HG02840 (cell line): ENCODE measurements at regions not wholly inside any gene's neighbourhood (a gene's known extent, or its start where the extent isn't known, plus 50 kb on each side); places are given as distances from the start of the nearest gene placed in this dataset.

Experiments used
- ATAC-seq: cut with Tn5 transposase; IDR thresholded peaks from one replicate; pipeline ENCODE4 v1.9.1; 2021; ENCODE audit warnings: mild to moderate bottlenecking, moderate library complexity, moderate number of reproducible peaks; ENCODE audit not compliant: unreplicated experiment, low FRiP score

DNA sequence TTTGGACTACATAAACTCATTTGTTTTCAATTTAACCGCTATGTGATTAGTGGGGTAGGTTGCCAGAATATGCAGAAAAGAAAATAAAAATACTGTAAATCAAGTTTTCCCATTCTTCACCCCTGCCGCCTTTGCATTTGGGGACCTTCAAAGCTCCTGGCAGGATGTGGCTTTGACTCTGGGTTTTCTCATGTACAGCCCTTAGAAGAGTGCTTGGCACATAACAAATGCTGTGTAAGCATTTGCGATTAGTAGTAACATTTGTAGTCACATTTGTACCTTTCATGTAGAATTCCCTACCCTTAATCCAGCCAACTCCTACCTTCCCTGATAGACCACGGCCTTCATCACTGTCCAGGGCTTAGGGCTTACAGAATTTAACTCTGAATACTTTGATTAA, 262.6 kb downstream of the MREG start:
- no peak for ATAC-seq

DNA sequence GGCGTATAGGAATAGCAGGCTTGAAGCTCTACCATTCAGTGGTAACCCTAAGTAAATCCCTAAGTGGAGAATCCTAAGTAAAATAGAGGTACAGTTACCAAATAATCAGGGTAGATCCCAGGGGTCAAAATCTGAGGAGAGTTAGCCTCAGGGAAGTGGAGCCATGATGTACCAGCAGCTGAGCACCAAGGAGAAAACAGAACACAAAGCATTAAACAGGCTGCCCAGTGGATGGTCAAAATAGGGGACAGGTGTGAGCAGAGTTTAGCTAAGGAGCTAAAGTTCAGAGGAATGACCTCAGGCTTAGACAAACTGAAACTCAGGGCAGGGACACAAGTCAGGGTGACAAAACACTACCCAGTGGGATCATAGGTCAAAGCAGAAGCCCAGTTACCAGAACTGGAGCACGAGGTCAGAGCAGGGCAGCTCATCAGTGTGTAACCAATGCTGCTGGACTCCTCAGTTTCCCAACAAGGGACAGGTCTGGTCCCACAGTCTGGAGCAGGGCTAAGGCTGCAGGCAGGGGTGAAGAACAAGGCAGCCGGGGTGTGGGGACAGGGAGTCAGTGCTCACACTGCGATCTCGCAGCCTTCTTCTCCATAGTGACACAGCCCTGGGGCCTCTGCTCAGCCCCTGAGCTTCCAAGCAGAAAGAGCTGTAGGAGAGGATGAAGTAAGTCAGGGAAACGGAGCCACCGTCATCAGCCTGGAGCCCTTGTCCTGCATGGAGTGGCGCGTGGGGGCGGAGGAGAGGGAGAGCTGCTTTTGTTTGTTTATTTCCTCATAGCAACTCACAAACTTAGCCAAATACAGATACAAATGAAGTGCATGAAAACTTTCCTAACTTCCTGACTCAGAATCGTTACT, 264.0 kb downstream of the MREG start:
- ATAC-seq = no peak

DNA sequence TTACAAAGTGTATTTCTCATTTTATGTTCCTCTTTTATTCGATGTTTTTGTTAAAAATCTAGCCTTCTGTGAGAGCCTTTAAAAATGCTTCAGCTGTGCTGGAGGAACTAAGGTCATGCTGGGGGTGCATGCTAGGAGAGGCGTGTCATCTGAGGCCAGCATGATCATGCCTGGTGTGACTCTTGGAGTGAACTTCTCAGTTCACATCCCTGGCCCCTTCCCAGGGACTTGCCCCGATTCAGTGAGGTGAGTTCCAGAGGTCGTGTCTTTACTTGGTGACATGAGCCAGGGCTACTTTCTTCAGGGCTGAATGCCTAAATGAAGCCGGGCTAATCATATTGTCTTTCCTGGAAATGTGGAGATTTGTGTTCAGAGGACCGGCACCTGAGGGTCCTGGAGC, 264.9 kb downstream of the MREG start:
- no peak for ATAC-seq

DNA sequence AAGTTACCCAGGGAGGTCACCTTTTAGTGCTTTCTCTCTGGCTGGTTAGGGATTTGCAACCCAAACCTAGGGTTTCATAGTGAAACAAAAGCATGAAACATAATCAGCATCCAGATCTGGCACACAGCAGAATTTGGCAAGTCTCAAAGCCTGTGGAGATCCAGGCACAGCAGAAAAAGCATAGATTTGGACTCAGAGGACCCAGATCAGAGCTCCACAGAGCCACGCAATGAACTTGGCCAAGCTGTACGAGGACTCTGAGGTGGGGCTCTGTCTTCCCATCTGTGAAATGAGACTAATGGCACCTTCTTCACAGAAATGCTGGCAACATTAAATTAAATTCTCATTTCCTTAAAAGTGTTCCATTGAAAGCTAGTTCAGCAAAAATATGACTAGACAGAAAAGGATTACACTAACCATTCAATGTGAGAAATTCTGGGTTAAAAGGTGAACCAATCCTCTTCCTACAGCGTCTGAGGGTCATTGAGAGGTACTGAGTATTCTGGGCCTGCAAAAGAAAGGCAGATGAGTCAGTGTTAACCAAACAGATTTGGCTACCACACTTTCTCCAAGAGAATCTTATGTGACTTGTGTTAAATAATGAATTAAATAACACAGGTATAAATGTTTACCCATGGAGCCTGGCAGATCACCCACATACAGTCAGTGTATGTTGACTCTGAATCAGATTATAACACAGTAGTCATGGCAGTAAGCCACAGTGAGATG, 266.3 kb downstream of the MREG start:
- no peak for ATAC-seq

DNA sequence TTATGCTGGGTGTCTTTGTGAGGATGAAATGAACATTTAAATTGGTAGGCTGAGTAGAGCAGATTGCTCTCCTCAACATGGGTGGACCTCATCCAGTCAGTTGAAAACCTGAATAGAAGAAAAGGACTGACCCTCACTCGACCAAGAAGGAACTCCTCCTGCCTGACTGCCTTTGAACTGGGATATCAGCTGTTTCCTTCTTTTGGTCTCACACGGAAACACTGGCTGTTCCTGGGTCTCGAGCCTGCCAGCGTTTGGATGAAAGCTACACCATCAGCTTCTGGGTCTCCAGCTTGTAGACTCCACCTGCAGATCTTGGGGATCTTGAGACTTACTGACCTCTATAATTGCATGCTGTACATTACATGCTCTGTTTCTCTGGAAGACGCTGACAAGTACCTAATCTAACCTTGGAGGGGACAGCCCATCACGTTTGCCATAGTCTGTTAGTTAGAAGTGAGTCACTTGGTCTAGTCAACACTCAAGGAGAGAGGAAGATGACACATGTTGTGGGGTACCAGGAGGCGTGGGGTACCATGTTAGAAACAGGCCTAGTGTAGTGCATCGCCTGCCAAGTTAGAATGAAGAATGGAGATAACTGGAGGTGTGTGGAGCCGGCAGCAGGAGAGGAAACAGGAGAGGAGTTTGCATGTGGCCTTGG, 267.0 kb downstream of the MREG start:
- no peak for ATAC-seq

DNA sequence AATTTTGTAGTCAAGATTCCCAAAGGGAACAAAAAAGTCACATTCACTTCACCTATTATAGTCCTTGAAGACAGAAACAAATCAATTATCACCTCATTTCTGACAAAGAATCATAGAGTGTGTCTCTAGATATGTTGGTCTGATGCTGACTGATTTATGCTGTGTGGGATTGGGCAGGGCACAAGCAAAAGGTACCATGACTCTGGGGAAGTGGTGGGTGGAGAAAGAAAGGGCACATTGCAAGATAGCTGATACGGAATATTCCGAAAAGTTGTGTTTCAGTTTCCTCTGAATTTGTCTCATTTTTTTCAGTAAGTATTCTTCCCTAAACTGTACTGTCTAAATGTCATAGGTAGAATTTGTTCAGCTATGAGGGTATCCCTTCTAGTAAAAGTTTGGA, 268.0 kb downstream of the MREG start:
- no peak for ATAC-seq

DNA sequence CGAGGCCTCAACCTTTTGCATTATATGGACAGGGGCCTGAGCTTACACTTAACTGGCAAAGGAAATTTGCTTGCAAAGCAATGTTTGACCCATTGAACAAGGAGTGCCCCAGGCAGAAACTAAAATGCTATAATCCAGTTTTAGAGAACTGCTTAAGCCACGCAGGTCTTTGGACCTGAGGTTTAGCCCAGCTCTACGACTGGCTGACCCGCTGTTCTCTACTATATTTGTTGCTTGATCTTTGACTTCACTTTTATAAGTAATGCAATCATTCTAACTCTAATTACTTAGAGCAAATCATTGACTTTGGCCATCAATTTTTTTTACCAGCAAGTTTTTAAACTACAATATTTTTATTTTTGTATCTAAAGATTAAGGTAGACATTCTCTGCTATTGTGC, 268.8 kb downstream of the MREG start:
- ATAC-seq = no peak

DNA sequence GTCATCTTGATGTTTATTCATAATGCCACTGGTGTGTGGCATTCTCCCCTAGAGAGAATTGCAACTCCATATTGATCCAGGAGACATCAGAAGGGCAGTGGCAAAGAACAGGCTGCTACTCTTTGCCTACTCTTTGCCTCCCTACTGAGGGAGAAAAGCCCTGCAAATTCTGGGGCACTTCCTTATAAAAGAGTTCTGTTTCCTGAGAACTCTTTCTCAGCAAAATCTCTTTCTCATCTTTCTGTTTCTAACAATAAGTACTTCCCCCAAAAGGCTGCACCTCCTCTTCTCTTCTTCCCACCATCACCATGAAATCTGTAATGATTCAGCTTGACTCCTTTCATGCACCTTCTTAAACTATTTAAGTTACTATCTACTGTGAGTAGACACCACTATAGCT, 270.3 kb downstream of the MREG start:
- no peak for ATAC-seq

DNA sequence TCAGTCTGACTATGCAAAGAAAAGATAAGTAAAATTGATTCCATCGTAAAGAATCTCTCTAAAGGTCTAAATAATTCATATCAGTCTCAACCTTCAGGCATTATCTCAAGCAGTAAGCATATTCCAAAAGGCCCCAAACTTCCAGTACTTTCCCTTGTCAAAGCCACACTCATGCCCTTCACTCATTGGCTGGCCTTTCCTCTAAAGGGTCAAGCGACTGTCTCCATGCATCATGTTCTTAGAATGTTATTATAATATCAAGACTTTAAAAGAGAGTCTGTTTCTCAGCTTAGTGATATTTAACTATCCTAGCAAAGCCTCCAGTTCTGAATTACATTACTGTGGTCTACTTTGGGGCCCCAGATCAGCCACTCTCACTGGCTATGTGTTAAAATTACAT, 271.3 kb downstream of the MREG start:
- no peak for ATAC-seq

DNA sequence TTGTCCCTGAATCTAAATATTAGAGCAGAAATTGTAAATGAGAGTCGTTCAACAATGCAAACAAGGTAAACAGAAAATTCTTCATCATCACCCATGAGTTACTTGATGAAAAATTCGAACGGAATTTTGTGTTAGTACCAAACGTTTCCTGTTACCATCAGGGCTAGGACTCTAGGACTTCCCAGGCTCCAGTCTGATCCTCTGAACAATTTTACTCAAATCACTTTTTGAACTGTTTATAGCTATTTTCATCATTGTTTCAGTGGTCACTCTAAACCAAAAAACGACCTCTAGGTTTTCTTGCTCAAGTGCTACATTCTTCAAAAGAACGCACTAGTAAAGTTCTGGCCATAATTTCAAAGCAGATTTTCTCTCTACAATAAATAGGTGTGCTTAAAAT, 273.3 kb downstream of the MREG start:
- ATAC-seq = no peak

DNA sequence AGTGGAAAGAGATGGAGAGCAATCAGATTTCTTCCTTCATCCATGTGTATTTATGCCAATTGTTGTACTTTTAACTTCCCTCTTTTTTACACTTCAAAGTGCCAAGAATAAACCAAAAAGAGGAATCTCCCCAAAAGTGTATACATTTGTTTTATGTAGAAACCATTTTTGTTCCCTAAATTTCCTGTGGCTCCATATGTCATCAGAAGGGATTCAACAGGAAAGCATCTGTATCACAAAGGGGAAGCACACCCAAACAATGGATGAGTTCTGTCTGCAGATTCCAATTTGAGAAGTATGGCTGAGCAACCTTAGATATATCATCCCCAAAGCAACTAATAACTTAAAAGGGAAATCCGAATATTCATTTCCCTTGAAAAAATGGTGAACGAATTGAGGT, 275.0 kb downstream of the MREG start:
- no peak for ATAC-seq

DNA sequence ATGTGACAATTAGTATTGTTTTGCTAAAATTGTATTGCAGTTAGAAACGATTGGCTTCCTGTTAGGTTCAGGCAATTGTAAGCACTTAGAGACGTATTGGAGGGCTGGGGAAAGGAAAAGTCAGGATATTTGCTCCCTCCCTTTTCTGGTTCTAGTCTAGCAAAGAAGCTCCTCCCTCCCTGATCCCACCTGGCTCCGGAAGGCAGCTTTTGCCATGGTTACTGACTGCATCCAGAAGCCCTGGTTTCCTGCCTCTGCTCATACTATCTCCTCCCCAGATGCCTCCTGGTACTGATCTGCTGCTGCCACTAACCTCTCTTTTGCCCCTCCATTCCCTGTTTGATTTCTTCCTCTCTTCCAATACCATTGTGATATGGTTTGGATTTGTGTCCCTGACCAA, 275.9 kb downstream of the MREG start:
- ATAC-seq = no peak

DNA sequence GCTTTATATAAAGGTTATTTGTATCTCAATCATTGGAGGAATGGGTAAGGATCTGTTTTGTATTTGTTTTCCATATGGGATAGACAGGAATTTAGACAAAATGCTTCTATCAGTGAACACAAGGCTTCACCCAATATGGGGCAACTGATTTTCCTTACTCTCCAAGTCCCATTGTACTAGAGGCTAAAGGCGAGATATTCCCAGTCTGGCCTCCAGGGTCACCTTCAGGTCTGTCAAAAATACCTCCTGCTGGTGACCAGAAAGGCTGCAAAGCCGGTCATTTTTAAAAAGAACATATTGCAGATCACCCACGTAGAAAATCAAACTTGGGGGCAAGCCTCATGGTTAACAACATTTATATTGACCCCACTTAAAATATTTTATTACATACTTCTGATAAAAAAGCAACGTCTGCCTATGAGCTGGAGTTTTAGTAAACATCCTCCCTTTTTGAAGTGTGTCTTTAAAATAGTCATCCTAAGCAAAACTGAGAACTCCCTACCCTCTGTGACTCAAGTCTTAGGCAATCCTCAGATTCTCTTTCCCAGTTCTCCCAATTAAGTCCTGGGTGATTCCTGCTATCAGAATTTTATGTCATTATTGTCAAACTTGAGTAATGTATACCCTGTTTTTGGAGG, 276.6 kb downstream of the MREG start:
- ATAC-seq = no peak

DNA sequence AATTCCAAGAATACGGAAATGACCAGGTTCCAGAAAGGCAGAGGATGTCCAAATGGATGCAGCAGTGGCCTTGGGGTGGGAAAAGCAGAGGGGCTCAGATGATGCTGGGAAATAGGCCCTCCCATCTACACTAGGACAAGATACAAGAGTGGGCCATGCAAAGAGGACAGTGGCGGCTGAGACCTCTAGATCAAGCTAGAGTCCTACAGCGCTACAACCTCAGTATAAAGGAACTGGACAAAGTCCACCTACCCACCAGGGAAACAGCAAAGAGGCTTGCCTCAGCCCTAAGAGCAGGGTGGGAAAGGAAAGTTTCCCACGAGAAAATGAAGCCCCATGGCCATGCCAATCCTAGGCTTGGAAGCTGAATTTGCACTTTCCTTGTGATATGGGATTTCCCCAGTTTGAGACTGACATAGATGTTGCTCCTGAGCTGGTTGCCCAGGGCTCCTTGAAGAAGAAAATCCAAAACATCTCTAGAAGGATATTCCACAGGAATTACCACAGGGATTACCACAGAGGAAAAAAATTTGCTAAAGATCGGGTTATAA, 282.2 kb downstream of the MREG start:
- no peak for ATAC-seq

DNA sequence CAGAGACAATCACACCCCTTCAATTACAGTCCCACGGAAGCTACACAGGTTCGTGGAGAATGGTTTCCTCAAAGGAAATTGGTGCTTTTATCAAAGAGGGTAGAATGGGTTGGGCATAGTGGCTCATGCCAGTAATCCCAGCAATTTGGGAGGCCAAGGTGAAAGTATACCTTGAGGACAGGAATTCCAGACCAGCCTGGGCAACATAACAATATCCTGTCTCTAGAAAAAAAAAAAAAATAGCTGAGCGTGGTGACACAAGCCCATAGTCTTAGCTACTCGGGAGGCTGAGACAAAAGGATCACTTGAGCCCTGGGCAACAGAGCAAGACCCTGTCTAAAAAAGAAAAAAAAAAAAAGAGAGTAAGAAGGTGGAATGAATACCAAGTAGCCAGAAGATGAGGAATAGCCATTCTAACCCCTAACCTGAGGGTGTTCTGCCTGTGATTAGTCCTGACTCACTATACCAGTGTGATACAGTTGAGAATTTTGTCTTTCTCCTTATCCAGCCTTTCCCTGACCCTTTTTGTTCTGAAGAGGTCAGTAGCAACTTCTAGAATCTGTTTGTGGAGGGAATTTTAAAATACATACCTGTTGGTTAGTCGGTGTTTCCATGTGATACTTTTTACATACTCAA, 283.2 kb downstream of the MREG start:
- ATAC-seq = no peak

DNA sequence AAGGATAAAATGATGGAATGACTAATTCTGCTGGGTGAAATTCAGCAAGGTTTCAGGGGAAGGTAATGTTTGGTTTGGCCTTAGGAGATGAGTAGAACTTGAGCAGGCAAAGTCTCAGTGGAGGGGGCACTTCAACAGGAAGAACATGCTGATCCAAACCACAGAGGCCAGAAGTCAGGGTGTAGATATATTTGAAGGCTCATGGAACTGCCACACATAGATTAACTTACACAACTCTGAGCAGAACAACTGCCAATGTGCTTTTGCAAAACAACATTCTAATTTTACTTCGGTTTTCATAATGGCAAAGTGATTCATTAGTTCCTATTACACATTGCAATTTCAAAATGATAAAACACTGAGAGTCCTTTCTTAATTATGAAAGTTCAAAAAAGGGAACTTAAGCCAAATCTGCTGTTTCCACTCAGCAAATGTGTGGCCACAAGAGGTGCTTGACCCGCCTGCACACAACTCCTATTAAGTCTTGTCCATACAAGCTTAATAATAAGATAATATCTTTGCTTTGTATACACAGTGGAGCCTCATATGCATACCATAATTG, 284.8 kb downstream of the MREG start:
- peak; percentile 55 for ATAC-seq

DNA sequence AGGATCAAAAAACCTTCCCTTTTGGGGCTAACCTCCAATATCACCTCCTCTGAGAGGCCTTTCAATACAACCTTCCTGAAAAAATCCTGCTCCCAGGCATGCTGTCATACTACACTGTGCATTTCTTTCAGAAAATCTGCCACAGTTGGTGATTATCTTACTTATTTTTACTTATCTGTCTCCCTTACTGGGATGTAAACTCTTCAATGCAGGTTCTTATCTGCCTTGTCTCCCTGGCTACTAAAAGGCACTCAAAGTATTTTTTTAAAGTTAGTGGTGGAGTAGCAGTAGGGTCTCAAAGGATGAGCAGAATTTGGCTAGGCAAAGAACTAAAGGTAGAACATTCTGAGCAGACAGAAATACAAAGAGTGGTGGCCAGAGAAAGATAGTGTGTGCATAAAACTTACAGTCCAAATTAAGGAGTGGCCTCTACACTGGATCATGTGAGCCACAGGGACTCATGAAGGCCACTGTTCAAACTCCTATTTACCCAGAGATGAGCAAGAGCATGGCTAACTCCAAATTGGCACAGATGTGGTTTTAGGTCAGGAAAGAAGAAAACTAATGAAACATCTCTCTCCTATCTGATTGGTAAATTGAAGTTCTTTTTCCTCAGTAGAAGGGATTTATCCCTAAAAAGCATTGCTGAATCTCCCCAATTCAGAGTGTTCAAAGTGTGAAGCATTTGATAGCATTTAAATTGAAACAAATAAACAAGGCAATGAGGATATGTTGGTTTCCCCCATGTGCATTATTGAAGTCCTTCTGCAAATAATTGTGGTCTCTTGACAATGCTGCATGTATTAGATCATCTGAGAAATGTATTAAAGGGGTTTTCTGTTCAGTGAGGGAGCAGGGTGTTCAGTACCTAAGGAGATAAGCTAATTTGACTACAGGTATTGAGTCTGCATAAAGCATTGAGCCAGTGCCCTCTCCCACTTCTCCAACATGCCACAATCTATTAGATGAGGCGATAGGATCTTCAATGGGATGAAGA, 285.5 kb downstream of the MREG start:
- ATAC-seq = no peak

DNA sequence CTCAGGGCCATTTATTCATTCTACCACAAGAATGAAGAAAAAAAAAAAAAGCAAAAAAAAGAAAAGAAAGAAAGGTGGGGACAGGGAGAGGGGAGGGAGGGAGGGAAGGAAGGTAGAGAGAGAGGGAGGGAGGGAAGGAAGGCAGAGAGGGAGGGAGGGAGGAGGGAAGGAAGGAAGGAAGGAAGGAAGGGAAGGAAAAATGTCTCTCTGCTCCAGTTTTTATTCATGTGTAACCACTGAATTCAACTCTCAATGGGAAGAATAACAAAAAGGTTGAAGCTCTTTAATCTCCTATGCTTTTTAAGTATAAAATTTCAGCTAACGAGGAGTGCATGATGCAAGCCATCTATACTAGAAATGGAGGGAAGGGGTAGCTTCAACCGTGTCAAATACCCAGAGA, 287.3 kb downstream of the MREG start:
- no peak for ATAC-seq

DNA sequence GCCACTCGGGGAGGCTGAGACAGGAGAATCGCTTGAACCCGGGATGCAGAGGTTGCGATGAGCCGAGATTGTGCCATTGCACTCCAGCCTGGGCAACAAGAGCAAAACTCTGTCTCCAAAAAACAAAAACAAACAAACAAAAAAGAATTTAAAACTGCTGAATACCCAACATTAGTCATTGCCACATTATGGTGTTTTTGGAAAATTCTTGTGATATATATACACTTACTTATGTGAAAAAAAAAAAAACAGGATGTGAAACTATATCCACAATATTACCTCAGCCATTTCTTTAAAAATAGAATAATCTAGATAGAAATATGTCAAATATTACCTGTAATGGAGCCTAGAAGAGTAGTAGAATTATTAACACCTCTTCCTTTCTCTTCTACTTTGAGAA, 288.3 kb upstream of the FN1 start:
- no peak for ATAC-seq
